Islet of Langerhans (tissue), 1 donor: ENCODE measurements at regions not wholly inside any gene's neighbourhood (a gene's known extent, or its start where the extent isn't known, plus 50 kb on each side); places are given as distances from the start of the nearest gene placed in this dataset.
"Not testable (repeated sequence)": the region's sequence is repeated elsewhere in the genome, so short reads cannot be mapped to it uniquely, and the experiment has no call there.

ENCODE experiments used
- FAIRE-seq: peaks from one replicate; lab custom pipeline; 2011; peaks lifted over from hg19 to GRCh38; lab: Jason Lieb, UNC

DNA sequence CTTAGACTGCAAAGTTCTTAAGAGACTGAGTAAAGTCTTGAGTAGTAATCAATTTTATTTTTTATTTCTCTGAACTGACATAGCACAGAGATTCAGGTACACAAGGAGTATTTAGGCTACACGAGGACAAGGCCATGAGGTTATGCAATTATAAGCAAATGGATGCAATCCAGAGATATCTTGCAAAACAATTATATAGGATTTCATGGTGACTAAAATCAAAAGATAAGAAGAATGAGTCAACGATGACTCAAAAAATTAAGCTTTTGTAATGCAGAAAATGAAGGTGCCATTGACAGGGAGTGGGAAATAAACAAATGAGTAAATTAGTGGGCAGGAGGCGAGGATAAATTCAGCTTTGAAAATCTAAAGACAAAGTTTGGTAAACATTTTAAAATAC lies 66.7 kb upstream of the MYO3A start:
- peak; percentile 5 for FAIRE-seq

DNA sequence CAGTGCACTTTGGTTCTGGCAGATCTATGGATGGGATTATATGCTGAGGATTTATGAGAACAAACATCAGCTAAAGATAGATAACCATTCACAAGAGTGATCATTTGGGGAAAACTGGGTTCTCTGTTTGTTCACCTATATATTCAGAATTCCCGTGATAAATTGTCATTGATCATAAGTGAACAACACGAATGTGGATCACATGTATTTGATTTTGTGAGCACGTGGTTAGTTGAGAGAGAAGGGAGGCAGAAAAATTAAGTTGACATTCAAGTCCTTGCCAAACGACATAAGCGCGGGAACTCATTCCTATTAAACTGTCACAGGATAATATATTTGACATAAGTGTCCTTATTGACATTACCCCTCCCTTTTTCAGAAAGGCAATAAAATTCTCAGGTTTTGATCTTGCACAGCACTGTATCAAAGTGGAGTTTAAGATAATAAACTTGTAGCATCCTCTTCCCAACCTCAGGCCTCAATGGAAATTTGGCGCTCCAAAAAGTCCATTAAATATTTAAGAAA lies 64.9 kb upstream of the MYO3A start:
- peak; percentile 74 for FAIRE-seq

DNA sequence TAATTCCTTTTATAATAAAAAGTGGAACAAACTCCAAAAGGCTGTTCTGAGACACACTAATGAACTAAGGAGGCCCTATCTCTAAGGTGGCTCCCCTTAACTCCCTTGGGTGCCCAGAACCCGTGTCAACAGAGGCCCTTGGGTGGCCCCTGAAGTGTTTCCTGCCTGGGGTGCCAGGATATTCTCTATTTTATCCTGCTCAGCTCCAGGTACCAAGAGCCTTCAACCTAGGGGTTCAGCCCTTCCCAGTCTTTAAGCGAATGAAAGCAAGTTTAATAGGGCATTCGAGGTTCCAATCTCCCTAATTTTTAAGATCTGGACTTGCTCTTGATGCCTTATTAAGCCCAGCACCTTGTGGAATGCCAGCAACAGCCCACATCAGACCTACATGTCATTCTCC lies 64.4 kb upstream of the MYO3A start:
- no peak for FAIRE-seq

DNA sequence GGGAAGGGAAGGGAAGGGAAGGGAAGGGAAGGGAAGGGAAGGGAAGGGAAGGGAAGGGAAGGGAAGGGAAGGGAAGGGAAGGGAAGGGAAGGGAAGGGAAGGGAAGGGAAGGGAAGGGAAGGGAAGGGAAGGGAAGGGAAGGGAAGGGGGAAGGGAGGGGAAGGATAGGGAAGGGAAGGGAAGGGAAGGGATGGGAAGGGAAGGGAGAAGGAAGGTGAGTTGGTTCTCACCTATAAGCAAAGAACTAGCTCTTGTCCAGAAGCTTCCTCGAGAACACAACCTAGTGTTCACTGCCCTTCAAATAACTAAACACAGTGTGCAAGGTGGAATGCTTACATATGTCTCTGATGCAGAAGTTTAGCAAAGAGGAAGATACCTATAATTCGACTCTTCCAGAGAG lies 59.6 kb upstream of the MYO3A start:
- FAIRE-seq = not testable (repeated sequence)

DNA sequence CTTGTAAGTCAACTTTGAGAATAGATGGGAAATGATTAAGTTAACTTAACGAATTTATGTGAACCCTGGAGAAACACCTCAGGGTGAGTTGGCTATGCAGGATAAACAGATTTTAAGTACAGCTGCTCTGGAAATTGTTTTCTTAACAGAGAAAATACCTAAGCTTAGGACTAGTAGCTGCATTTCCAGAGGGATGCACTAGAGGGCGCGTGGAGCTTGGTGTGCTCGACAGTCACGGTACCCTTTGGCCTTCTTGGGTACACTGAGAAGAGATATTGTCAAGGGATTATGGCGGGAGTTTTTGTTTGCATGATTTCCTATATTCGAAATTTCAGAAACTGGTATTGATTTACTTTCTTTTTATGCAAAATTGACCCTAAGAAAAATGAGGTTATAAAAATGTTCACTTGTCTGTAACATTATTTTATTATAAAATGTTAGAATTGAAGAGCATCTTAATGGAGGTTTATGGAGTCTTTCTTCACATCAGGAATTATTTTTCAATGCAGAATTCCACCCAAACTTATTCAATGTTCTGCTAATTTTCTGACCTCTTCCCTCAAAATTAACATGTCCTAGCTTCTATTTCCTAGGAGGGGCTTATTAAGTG lies 58.4 kb upstream of the MYO3A start:
- peak; percentile 96 for FAIRE-seq

GRCh38 chr10:25877296-25877695 lies 56.7 kb upstream of the MYO3A start:
- no peak for FAIRE-seq
